GM12878 (cell line): ENCODE measurements at regions not wholly inside any gene's neighbourhood (a gene's known extent, or its start where the extent isn't known, plus 50 kb on each side); places are given as distances from the start of the nearest gene placed in this dataset.

Source experiments
- CBX3 ChIP-seq: fragments of 200-600 bp; sonication (generic); IDR thresholded peaks from 2 replicates; pipeline ENCODE4 v1.6.1; 2016; ENCODE audit warnings: low read depth, borderline replicate concordance
- CEBPB ChIP-seq, 2 experiments: fragments of 150-350 bp in 1 of 2; IDR thresholded peaks; 2 replicates each; pipeline ENCODE4 v1.6.1; 2012 to 2014; ENCODE audit warnings: low read depth in 2 of 2, low read length in 2 of 2, borderline replicate concordance in 1 of 2, inconsistent platforms in 1 of 2
- CTCF ChIP-seq, 3 experiments: IDR thresholded peaks in 2 of 3; conservative IDR thresholded peaks in 1 of 3; 2 replicates each; pipeline ENCODE4 v1.5.1; 2011; ENCODE audit warnings: low read depth in 3 of 3, low read length in 3 of 3, mild to moderate bottlenecking in 3 of 3, control low read depth in 2 of 3, moderate library complexity in 2 of 3, inconsistent platforms in 1 of 3, mixed read lengths in 1 of 3; ENCODE audit not compliant: control insufficient read depth in 2 of 3, insufficient read depth in 1 of 3; ENCODE audit errors: extremely low read depth in 1 of 3
- ETV6 ChIP-seq, 2 experiments: fragments of 450-650 bp in 1 of 2; IDR thresholded peaks in 1 of 2; conservative IDR thresholded peaks in 1 of 2; 2 replicates each; pipeline ENCODE4 v1.6.1; 2014; ENCODE audit warnings: antibody characterized with exemption in 1 of 2, borderline replicate concordance in 1 of 2, low read depth in 1 of 2, mild to moderate bottlenecking in 1 of 2, moderate library complexity in 1 of 2
- EZH2 ChIP-seq: IDR thresholded peaks from 2 replicates; pipeline ENCODE4 v1.6.1; 2012; ENCODE audit warnings: low read depth, mild to moderate bottlenecking, control low read depth, inconsistent platforms, low read length, borderline replicate concordance; ENCODE audit not compliant: control insufficient read depth
- MTA3 ChIP-seq: IDR thresholded peaks from 2 replicates; pipeline ENCODE4 v1.6.1; 2012; ENCODE audit warnings: low read length, inconsistent platforms, borderline replicate concordance
- POLR2A ChIP-seq: IDR thresholded peaks from 2 replicates; pipeline ENCODE4 v1.6.1; 2011; ENCODE audit warnings: low read depth, mild to moderate bottlenecking, low read length
- RAD21 ChIP-seq: IDR thresholded peaks from 2 replicates; pipeline ENCODE4 v1.6.1; 2011; ENCODE audit warnings: mild to moderate bottlenecking, low read depth, low read length, moderate library complexity; ENCODE audit not compliant: insufficient read depth
- REST ChIP-seq: IDR thresholded peaks from 2 replicates; pipeline ENCODE4 v1.6.1; 2012; ENCODE audit warnings: mild to moderate bottlenecking, low read depth, low read length
- USF1 ChIP-seq: IDR thresholded peaks from 2 replicates; pipeline ENCODE4 v1.6.1; 2011; ENCODE audit warnings: borderline replicate concordance, low read depth, mild to moderate bottlenecking, moderate library complexity, mixed read lengths, low read length; ENCODE audit not compliant: insufficient read depth; ENCODE audit errors: extremely low read length

- TF ChIP-seq CTCF (IDR thresholded peaks at IDR 0.05 in 2 of 3, conservative IDR thresholded peaks at IDR 0.05 in 1 of 3; ENCODE audit: control insufficient read depth in 2 of 3, extremely low read depth in 1 of 3, insufficient read depth in 1 of 3, low read depth in 3 of 3, low read length in 3 of 3) (no peak), ETV6 (conservative IDR thresholded peaks at IDR 0.05 in 1 of 2, IDR thresholded peaks at IDR 0.05 in 1 of 2; ENCODE audit: borderline replicate concordance in 1 of 2, low read depth in 1 of 2) (no peak), REST (no peak), POLR2A (no peak), USF1 (no peak), EZH2 (no peak), MTA3 (no peak), RAD21 (no peak), CBX3 (no peak), CEBPB (IDR thresholded peaks at IDR 0.05; ENCODE audit: borderline replicate concordance in 1 of 2, low read depth in 2 of 2, low read length in 2 of 2) (no peak)
These were observed 702.4 kb downstream of the CPS1 start for GRCh38 chr2:211258646-211259335.
